HTR-8/SVneo (cell line): ENCODE measurements at regions not wholly inside any gene's neighbourhood (a gene's known extent, or its start where the extent isn't known, plus 50 kb on each side); places are given as distances from the start of the nearest gene placed in this dataset.
"Not testable (repeated sequence)": the region's sequence is repeated elsewhere in the genome, so short reads cannot be mapped to it uniquely, and the experiment has no call there.

Experiments
- DNase-seq: peaks from one replicate; pipeline ENCODE4 v3.0.0; 2011; ENCODE audit warnings: low spot score, mixed read lengths; ENCODE audit not compliant: insufficient read length
- FAIRE-seq: peaks from 2 replicates; lab custom pipeline; 2011; peaks lifted over from hg19 to GRCh38; lab: Jason Lieb, UNC

GRCh38 chr7:49563693-49564378 lies 209.6 kb upstream of the VWC2 start:
- no peak for DNase-seq

DNA sequence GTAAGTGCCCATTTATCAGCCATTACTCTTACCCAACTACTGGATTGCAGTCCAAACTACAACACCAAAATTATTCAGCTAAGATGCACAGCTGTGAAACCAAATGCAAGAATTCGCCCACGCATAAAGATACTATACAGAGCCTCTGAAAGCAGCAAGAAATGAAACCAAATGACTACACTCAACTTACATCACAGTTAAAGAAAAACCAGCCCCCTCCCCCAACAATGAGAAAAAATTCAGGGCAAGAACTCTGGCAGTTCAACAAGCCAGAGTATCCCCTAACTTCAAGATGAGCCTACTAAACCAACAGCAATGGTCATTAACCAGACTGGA lies 209.1 kb upstream of the VWC2 start:
- FAIRE-seq (no peak), DNase-seq (no peak)

More at GRCh38 chr7:49563693-49564378, 209.6 kb upstream of the VWC2 start:
- FAIRE-seq = no peak

- DNase-seq = no peak
Measured at GRCh38 chr7:49577576-49577975, 195.9 kb upstream of the VWC2 start.

DNA sequence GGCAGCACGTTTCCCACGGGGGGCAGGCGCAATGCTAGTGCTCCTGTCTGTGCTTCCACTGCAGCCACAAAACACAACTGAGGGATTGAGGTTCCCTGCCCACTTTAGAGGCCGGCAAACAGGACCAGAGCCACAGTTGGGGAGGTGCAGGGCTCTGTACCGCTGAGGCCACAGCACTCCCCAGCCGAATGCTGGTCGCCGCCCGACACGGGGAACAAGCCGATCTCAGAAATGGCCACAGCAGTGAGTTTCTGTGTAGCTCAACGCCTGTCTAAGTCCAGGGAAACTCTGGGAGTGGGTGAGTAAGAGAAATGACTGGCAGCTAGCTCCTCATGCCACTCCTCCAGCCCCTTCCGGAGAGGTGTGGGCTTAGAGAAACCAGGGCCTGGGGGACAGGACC lies 194.0 kb upstream of the VWC2 start:
- DNase-seq (no peak), FAIRE-seq (no peak)

More at GRCh38 chr7:49577576-49577975, 195.9 kb upstream of the VWC2 start:
- no peak for FAIRE-seq

DNA sequence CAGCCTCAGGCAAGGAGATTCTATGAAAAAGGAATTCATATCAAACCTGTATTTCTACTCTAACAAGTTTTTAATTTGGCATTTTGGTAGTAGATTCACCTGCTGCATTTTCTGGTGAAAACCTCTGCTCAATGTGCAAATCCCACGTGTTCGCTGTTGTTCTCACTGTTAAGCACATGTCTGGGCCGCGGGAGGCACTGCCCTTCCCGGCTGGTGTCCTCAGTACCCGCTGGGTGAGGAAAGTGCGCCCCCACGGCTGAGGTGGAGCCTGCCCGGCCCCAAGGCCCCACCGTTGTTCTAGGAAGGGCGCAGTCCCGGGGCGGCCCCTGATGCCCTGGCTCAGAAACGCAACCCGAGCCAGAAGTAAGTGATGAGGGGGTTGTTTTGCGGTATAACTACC lies 193.4 kb upstream of the VWC2 start:
- DNase-seq = no peak
- no peak for FAIRE-seq

- DNase-seq (no peak), FAIRE-seq (no peak)
Measured at GRCh38 chr7:49580761-49581160, 192.7 kb upstream of the VWC2 start.

- FAIRE-seq (no peak), DNase-seq (no peak)
Measured at GRCh38 chr7:49583440-49583839, 190.0 kb upstream of the VWC2 start.

GRCh38 chr7:49596701-49597491 lies 176.5 kb upstream of the VWC2 start:
- no peak for FAIRE-seq
- no peak for DNase-seq

- DNase-seq (no peak), FAIRE-seq (no peak)
Measured at GRCh38 chr7:49597805-49598204, 175.6 kb upstream of the VWC2 start.

GRCh38 chr7:49611951-49612350 lies 161.5 kb upstream of the VWC2 start:
- FAIRE-seq = no peak
- DNase-seq = no peak

DNA sequence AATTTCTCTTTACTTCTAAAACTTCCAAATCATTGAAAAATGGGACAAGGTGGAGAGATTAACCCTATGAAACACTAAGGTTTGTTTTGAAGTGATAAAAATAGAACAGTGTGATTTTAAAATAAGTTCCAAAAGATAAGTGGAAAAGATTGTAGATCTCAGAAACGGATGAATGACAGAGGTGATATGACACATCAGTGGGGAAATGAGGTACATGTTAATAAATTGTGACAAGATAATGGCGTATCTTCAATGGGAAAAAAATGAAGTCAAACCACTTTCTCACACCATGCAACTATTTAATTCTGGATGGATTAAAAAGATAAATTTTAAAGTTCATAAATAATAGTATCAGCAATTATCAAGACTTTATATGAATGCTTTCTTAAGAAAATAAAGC lies 159.7 kb upstream of the VWC2 start:
- no peak for DNase-seq
- FAIRE-seq = no peak

- FAIRE-seq, DNase-seq: not testable (repeated sequence)
Measured at GRCh38 chr7:49614974-49615373, 158.5 kb upstream of the VWC2 start.

DNA sequence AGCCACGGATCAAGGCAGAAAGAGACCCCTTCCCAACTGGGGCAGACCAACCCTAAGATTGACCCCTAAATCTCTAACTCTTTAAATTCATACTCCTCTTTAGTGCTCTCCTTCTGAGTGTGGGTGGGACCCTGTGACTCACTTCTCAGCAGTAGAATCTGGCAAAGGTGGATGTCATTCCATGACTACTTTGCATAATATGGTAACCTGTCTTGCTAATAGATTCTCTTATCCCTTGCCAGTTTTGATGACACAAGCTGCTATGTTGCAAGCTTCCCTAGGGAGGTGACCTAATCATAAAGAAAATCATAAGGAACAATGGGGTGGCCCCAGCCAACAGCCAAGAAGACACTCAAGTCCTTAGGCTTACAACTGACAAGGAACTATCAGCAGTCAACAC lies 155.4 kb upstream of the VWC2 start:
- FAIRE-seq (no peak), DNase-seq (no peak)

- no peak for FAIRE-seq
- no peak for DNase-seq
Measured at GRCh38 chr7:49623943-49624342, 149.5 kb upstream of the VWC2 start.

- DNase-seq = no peak
- no peak for FAIRE-seq
Measured at GRCh38 chr7:49624611-49625010, 148.8 kb upstream of the VWC2 start.

DNA sequence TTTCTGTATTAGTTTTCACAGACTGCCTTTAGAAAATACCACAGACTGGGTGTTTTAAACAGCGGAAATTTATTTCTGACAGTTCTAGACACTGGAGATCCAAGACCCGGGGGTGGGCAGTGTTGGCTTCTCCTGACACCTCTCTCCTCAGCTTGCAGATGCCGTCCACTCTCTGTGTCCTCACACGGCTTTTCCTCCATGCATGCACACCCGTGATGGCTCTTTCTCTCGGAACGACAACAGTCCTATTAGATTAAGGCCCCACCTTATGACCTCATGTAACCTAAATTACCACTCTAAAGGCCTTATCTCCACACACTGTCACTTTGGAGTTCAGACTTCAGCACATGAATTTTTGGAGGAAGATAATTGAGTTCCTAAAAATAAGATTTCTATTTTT lies 142.9 kb upstream of the VWC2 start:
- FAIRE-seq (no peak), DNase-seq (no peak)

- no peak for FAIRE-seq
Measured at GRCh38 chr7:49631071-49631815, 142.2 kb upstream of the VWC2 start.

GRCh38 chr7:49631960-49632359 lies 141.5 kb upstream of the VWC2 start:
- FAIRE-seq (no peak), DNase-seq (no peak)

More at GRCh38 chr7:49631071-49631815, 142.2 kb upstream of the VWC2 start:
- DNase-seq = no peak

DNA sequence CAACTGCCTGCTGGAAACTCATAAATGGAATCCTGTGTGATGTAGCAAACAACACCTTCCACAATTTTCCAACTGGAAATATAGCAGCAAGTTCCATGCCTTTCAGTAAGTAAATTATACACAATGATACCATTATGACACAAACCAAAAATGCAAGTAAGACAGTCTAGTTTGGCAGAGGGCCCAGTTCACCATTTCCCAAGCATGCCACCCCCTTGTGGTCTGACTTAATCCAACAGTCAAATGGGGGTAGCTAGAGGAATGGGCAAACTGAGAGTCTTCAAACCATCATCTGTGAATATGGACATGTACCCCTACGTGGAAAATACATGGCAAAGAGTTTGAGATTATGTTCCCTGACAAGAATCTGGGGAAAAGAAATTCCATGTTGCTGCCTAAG lies 137.6 kb upstream of the VWC2 start:
- FAIRE-seq = no peak
- no peak for DNase-seq

- DNase-seq (no peak), FAIRE-seq (no peak)
Measured at GRCh38 chr7:49636400-49636799, 137.0 kb upstream of the VWC2 start.

GRCh38 chr7:49638166-49638565 lies 135.3 kb upstream of the VWC2 start:
- DNase-seq (no peak), FAIRE-seq (no peak)
